ENCODE measurements at regions not wholly inside any gene's neighbourhood (a gene's known extent, or its start where the extent isn't known, plus 50 kb on each side); places are given as distances from the start of the nearest gene placed in this dataset.

DNA sequence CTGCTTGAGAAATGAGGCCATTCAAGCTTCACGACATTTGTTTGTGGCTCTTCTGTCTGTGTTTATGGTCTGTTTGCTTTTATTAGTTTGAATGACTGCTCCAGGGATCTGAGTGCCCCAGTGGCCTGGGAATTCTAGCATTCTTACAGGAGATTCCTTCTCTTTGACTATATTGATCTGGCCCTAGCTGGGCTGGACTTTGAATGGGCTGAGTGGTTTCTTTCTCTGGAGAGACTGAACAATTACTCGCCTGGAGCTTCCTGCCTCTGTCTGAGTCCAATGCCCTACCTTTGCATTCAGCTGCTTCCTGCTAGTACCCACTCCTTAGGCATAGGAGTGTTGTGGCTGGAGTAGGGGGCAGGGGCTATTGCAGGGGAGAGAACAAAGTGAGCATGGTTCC is 51.2 kb upstream of the EDA start:
- TF ChIP-seq POLR2A (IDR thresholded peaks at IDR 0.05; ENCODE audit: control extremely low read depth in 1 of 2, low read depth in 2 of 2, low read length in 2 of 2), result no peak
- TF ChIP-seq, protein P1, sequence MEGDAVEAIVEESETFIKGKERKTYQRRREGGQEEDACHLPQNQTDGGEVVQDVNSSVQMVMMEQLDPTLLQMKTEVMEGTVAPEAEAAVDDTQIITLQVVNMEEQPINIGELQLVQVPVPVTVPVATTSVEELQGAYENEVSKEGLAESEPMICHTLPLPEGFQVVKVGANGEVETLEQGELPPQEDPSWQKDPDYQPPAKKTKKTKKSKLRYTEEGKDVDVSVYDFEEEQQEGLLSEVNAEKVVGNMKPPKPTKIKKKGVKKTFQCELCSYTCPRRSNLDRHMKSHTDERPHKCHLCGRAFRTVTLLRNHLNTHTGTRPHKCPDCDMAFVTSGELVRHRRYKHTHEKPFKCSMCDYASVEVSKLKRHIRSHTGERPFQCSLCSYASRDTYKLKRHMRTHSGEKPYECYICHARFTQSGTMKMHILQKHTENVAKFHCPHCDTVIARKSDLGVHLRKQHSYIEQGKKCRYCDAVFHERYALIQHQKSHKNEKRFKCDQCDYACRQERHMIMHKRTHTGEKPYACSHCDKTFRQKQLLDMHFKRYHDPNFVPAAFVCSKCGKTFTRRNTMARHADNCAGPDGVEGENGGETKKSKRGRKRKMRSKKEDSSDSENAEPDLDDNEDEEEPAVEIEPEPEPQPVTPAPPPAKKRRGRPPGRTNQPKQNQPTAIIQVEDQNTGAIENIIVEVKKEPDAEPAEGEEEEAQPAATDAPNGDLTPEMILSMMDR (IDR thresholded peaks at IDR 0.05; ENCODE audit: control extremely low read depth in 1 of 3, insufficient read depth in 1 of 3, low read depth in 1 of 3, low read length in 3 of 3), result no peak
- TF ChIP-seq POLR2AphosphoS5 (IDR thresholded peaks at IDR 0.05; ENCODE audit: low read depth, low read length), result no peak
- no peak for TF ChIP-seq SP1 (IDR thresholded peaks at IDR 0.05; ENCODE audit: low read depth, low read length)
- TF ChIP-seq CBX8 (IDR thresholded peaks at IDR 0.05; ENCODE audit: borderline replicate concordance, low read depth, low read length), result no peak
- TF ChIP-seq, protein P2, sequence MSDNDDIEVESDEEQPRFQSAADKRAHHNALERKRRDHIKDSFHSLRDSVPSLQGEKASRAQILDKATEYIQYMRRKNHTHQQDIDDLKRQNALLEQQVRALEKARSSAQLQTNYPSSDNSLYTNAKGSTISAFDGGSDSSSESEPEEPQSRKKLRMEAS (IDR thresholded peaks at IDR 0.05), result no peak
- no peak for TF ChIP-seq EZH2 (IDR thresholded peaks at IDR 0.05; ENCODE audit: low read depth, low read length, severe bottlenecking)
- TF ChIP-seq, protein P3, sequence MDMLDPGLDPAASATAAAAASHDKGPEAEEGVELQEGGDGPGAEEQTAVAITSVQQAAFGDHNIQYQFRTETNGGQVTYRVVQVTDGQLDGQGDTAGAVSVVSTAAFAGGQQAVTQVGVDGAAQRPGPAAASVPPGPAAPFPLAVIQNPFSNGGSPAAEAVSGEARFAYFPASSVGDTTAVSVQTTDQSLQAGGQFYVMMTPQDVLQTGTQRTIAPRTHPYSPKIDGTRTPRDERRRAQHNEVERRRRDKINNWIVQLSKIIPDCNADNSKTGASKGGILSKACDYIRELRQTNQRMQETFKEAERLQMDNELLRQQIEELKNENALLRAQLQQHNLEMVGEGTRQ (IDR thresholded peaks at IDR 0.05; ENCODE audit: low read length), result no peak
- TF ChIP-seq HDAC6 (IDR thresholded peaks at IDR 0.05; ENCODE audit: low read depth, low read length), result no peak
- TF ChIP-seq TAF7 (optimal IDR thresholded peaks at IDR 0.05; ENCODE audit: borderline replicate concordance, low read depth, low read length), result no peak
- no peak for TF ChIP-seq EP300 (IDR thresholded peaks at IDR 0.05; ENCODE audit: borderline replicate concordance in 1 of 2, low read depth in 2 of 2, low read length in 2 of 2)
- TF ChIP-seq, protein P4, sequence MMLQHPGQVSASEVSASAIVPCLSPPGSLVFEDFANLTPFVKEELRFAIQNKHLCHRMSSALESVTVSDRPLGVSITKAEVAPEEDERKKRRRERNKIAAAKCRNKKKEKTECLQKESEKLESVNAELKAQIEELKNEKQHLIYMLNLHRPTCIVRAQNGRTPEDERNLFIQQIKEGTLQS (IDR thresholded peaks at IDR 0.05; ENCODE audit: insufficient read depth, low read depth, low read length), result no peak

All from H1 (cell line).